Endothelial cell of umbilical vein (primary cell): ENCODE measurements at regions not wholly inside any gene's neighbourhood (a gene's known extent, or its start where the extent isn't known, plus 50 kb on each side); places are given as distances from the start of the nearest gene placed in this dataset.

ENCODE experiments used
- BruUV-seq: library from RNA; stranded (reverse); fragments of 400-500 nt; replicated peaks from 2 replicates; lab custom pipeline; 2021; lab: Mats Ljungman, UMichigan
- CTCF ChIA-PET: fragments of 300-600, 350-600 bp; sonication (Branson Sonifier 250); formaldehyde crosslinking; loops from one replicate; lab custom pipeline; 2021; ENCODE audit warnings: antibody characterized with exemption, inconsistent platforms; lab: Charles Lee
- POLR2A ChIA-PET: fragments of 300-600, 350-600 bp; sonication (Branson Sonifier 250); formaldehyde crosslinking; loops from one replicate; lab custom pipeline; 2021; ENCODE audit warnings: antibody characterized with exemption, inconsistent platforms; lab: Charles Lee
- DNase-seq: peaks from one replicate; pipeline ENCODE4 v3.0.0-alpha.2; 2011; ENCODE audit warnings: low read depth, low spot score
- FAIRE-seq: peaks from 2 replicates; lab custom pipeline; 2011; peaks lifted over from hg19 to GRCh38; lab: Jason Lieb, UNC
- H2AFZ ChIP-seq: 2 replicates; pipeline ENCODE4 v1.6.0; 2012; ENCODE audit warnings: low read depth, low read length, control low read depth, inconsistent platforms
- H3K27ac ChIP-seq: 2 replicates; pipeline ENCODE4 v1.5.1; 2011; ENCODE audit warnings: low read depth, mild to moderate bottlenecking, control low read depth, low read length, moderate library complexity; ENCODE audit not compliant: insufficient read depth
- H3K27me3 ChIP-seq, 2 experiments: 2 replicates each; pipeline versions ENCODE4 v1.6.0 to v1.6.1; 2011; ENCODE audit warnings: low read length in 2 of 2, mixed read lengths in 1 of 2; ENCODE audit not compliant: control insufficient read depth in 2 of 2, insufficient read depth in 2 of 2
- H3K36me3 ChIP-seq, 2 experiments: 2 replicates in 1 of 2; 3 replicates in 1 of 2; pipeline ENCODE4 v1.5.1; 2011; ENCODE audit warnings: low read length in 2 of 2, mild to moderate bottlenecking in 1 of 2, moderate library complexity in 1 of 2; ENCODE audit not compliant: control insufficient read depth in 2 of 2, insufficient read depth in 2 of 2; ENCODE audit errors: extremely low read depth in 1 of 2
- H3K4me1 ChIP-seq: 3 replicates; pipeline ENCODE4 v1.5.1; 2011; ENCODE audit warnings: mild to moderate bottlenecking, low read length; ENCODE audit not compliant: control insufficient read depth, insufficient read depth; ENCODE audit errors: extremely low read depth
- H3K4me2 ChIP-seq: 2 replicates; pipeline ENCODE4 v1.6.1; 2011; ENCODE audit warnings: low read length, control low read depth, mixed read lengths; ENCODE audit not compliant: insufficient read depth
- H3K4me3 ChIP-seq, 3 experiments: fragments of 200-600 bp in 1 of 3; sonication (generic), shearing (Covaris generic) in 1 of 3; replicated peaks in 1 of 3; 2 replicates each; pipeline ENCODE4 v1.5.1; 2011 to 2016; ENCODE audit warnings: control low read depth in 3 of 3, low read length in 3 of 3, mild to moderate bottlenecking in 2 of 3, inconsistent platforms in 1 of 3, low read depth in 1 of 3, moderate library complexity in 1 of 3; ENCODE audit not compliant: insufficient read depth in 1 of 3
- H3K79me2 ChIP-seq: 2 replicates; pipeline ENCODE4 v1.6.0; 2012; ENCODE audit warnings: low read length, inconsistent platforms; ENCODE audit not compliant: control insufficient read depth, insufficient read depth
- H3K9ac ChIP-seq: replicated peaks from 2 replicates; pipeline ENCODE3; 2011; ENCODE audit warnings: low read length, control low read depth; ENCODE audit not compliant: insufficient read depth; ENCODE audit errors: extremely low read depth
- H3K9me1 ChIP-seq: replicated peaks from 3 replicates; pipeline ENCODE4 v1.6.0; 2011; ENCODE audit warnings: mild to moderate bottlenecking, low read length; ENCODE audit not compliant: control insufficient read depth, insufficient read depth; ENCODE audit errors: extremely low read depth
- H3K9me3 ChIP-seq: replicated peaks from 2 replicates; pipeline ENCODE4 v1.5.1; 2012; ENCODE audit warnings: low read length, inconsistent platforms; ENCODE audit not compliant: control insufficient read depth, insufficient read depth
- H4K20me1 ChIP-seq: replicated peaks from 2 replicates; pipeline ENCODE3; 2011; ENCODE audit warnings: mild to moderate bottlenecking, low read length; ENCODE audit not compliant: control insufficient read depth, insufficient read depth; ENCODE audit errors: extremely low read depth
- EZH2 ChIP-seq: IDR thresholded peaks from 2 replicates; pipeline ENCODE4 v1.6.1; 2012; ENCODE audit warnings: borderline replicate concordance, low read depth, mild to moderate bottlenecking, moderate library complexity, low read length, inconsistent platforms; ENCODE audit not compliant: severe bottlenecking
- FOS ChIP-seq: IDR thresholded peaks from 2 replicates; pipeline ENCODE4 v1.6.1; 2011; ENCODE audit warnings: mild to moderate bottlenecking, low read length, moderate library complexity, borderline replicate concordance; ENCODE audit not compliant: insufficient read depth
- GATA2 ChIP-seq: IDR thresholded peaks from 2 replicates; pipeline ENCODE4 v1.7.0; 2011; ENCODE audit warnings: low read depth, mild to moderate bottlenecking, moderate library complexity, mixed read lengths, low read length; ENCODE audit not compliant: insufficient read length, insufficient read depth
- JUN ChIP-seq: IDR thresholded peaks from 2 replicates; pipeline ENCODE4 v1.6.1; 2011; ENCODE audit warnings: borderline replicate concordance, low read depth; ENCODE audit not compliant: insufficient read length, insufficient read depth
- MYC ChIP-seq: IDR thresholded peaks from one replicate; pipeline ENCODE4 v1.6.1; 2011; ENCODE audit warnings: mild to moderate bottlenecking, low read depth, low read length
- POLR2A ChIP-seq: IDR thresholded peaks from 2 replicates; pipeline ENCODE4 v1.6.1; 2012; ENCODE audit warnings: low read depth, mild to moderate bottlenecking, control low read depth, low read length
- POLR2AphosphoS5 ChIP-seq: IDR thresholded peaks from 2 replicates; pipeline ENCODE4 v1.6.1; 2012; ENCODE audit warnings: low read depth, mild to moderate bottlenecking, control low read depth, low read length, moderate library complexity; ENCODE audit not compliant: insufficient read depth
- dilution Hi-C: fragments of 300-500 bp; cut with MboI; formaldehyde crosslinking; loops from one replicate; pipeline ENCODE4 v1.15.0; 2019; ENCODE audit warnings: low sequenced_read_pairs; ENCODE audit not compliant: extremely low pct_ligation_motif_present
- intact Hi-C: fragments of 100-400 bp; cut with micrococcal nuclease; formaldehyde crosslinking; loops from one replicate; pipeline ENCODE4 v1.10.0; 2022
- TF ChIP-seq, protein P1 (sequence below): IDR thresholded peaks from 2 replicates; pipeline ENCODE4 v1.6.1; 2011; ENCODE audit not compliant: insufficient read depth, insufficient read length
- TF ChIP-seq, protein P2 (sequence below), 2 donors: IDR thresholded peaks; 1 replicate in 1 of 2; 2 replicates in 1 of 2; pipeline ENCODE4 v1.5.1; 2011; ENCODE audit warnings: low read length in 2 of 2, mild to moderate bottlenecking in 2 of 2, moderate library complexity in 2 of 2, control low read depth in 1 of 2, inconsistent platforms in 1 of 2, low read depth in 1 of 2; ENCODE audit not compliant: insufficient read depth in 1 of 2; ENCODE audit errors: extremely low read depth in 1 of 2

DNA sequence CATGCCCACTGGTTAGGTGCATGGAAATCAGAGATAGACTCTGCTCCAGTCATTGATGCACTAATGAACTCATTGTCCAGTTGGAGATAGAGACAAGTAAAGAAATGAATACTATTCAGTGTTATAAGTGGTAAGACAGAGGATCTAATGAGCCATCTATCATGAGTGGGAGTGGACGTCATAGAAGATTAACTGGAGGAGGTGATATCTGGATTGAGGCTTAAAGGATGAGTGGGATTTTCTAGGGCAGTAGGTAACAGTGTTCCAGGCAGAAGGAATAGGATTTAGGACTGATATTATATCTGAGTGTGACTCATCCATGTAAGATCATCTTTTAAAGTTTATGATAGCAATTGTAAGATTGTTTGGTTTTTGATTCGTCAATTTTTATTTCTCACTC lies 152.2 kb upstream of the CSNK1A1L start:
- H3K36me3 ChIP-seq = no peaks in the 10 kb centered on the region
- peaks cover 0 to 2% of the 10 kb centered on the region in 2 experiments for H3K27me3 ChIP-seq
- no peaks in the 10 kb centered on the region for H3K4me1 ChIP-seq
- intact Hi-C loops (no loop called here), dilution Hi-C loops (no loop called here)
- H3K79me2 ChIP-seq = no peaks in the 10 kb centered on the region
- H4K20me1 ChIP-seq = no peaks in the 10 kb centered on the region
- no peaks in the 10 kb centered on the region for H3K9me3 ChIP-seq
- H3K9me1 ChIP-seq = no peaks in the 10 kb centered on the region
- H3K27ac ChIP-seq = no peak overlapping the region
- H2AFZ ChIP-seq = no peak overlapping the region
- no peak overlapping the region for H3K4me3 ChIP-seq
- no peak for FAIRE-seq
- CTCF ChIA-PET = no interaction called here
- POLR2A ChIA-PET = no interaction called here
- no peak for TF ChIP-seq FOS
- no peak for TF ChIP-seq POLR2A
- TF ChIP-seq, protein P1, sequence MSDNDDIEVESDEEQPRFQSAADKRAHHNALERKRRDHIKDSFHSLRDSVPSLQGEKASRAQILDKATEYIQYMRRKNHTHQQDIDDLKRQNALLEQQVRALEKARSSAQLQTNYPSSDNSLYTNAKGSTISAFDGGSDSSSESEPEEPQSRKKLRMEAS = no peak
- TF ChIP-seq GATA2 = no peak
- TF ChIP-seq, protein P2, sequence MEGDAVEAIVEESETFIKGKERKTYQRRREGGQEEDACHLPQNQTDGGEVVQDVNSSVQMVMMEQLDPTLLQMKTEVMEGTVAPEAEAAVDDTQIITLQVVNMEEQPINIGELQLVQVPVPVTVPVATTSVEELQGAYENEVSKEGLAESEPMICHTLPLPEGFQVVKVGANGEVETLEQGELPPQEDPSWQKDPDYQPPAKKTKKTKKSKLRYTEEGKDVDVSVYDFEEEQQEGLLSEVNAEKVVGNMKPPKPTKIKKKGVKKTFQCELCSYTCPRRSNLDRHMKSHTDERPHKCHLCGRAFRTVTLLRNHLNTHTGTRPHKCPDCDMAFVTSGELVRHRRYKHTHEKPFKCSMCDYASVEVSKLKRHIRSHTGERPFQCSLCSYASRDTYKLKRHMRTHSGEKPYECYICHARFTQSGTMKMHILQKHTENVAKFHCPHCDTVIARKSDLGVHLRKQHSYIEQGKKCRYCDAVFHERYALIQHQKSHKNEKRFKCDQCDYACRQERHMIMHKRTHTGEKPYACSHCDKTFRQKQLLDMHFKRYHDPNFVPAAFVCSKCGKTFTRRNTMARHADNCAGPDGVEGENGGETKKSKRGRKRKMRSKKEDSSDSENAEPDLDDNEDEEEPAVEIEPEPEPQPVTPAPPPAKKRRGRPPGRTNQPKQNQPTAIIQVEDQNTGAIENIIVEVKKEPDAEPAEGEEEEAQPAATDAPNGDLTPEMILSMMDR (IDR thresholded peaks at IDR 0.05; ENCODE audit: extremely low read depth in 1 of 2, insufficient read depth in 1 of 2, low read depth in 1 of 2, low read length in 2 of 2) = no peak
- H3K4me2 ChIP-seq = no peak overlapping the region
- no TSS peak for BruUV-seq
- DNase-seq = no peak
- no peak overlapping the region for H3K9ac ChIP-seq

DNA sequence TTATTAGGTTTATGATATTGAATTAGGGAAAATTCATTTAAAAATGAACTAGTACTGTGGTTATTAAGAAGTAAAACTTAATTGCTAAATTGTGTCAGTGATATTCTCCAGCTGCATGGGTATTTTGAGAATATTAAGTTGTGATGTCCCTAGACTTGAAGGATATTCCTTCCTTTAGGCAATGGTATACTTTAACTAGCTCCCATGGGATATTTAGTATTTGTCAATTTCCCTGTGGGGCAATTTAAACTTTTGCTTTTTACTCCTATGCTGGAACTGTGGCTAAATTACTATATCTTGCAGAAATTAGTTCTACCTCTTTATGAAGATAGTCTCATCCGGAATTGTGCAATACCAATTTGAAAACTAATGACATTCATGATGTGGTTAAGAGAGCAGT lies 151.6 kb upstream of the CSNK1A1L start:
- CTCF ChIA-PET = no interaction called here
- Histone ChIP-seq H3K27me3 (peaks cover 0 to 2% of the 10 kb centered on the region in 2 experiments), H2AFZ (no peak overlapping the region), H3K4me2 (no peak overlapping the region), H3K4me3 (no peak overlapping the region), H4K20me1 (no peaks in the 10 kb centered on the region), H3K36me3 (no peaks in the 10 kb centered on the region), H3K9ac (no peak overlapping the region), H3K9me1 (no peaks in the 10 kb centered on the region), H3K79me2 (no peaks in the 10 kb centered on the region), H3K27ac (no peak overlapping the region), H3K9me3 (no peaks in the 10 kb centered on the region), H3K4me1 (no peaks in the 10 kb centered on the region)
- TF ChIP-seq, protein P1 = no peak
- TF ChIP-seq POLR2A (no peak), GATA2 (no peak), MYC (no peak), POLR2AphosphoS5 (no peak), JUN (no peak), EZH2 (no peak), FOS (no peak)
- TF ChIP-seq, protein P2 (IDR thresholded peaks at IDR 0.05; ENCODE audit: extremely low read depth in 1 of 2, insufficient read depth in 1 of 2, low read depth in 1 of 2, low read length in 2 of 2) = no peak
- no TSS peak for BruUV-seq
- DNase-seq (no peak), FAIRE-seq (no peak)
- intact Hi-C loops (no loop called here), dilution Hi-C loops (no loop called here)
- POLR2A ChIA-PET = no interaction called here
